A673 (cell line): ENCODE measurements at regions not wholly inside any gene's neighbourhood (a gene's known extent, or its start where the extent isn't known, plus 50 kb on each side); places are given as distances from the start of the nearest gene placed in this dataset.

Experiments used
- BruUV-seq: library from RNA; stranded (reverse); fragments of 400-500 nt; replicated peaks from 2 replicates; lab custom pipeline; 2021; lab: Mats Ljungman, UMichigan
- CTCF ChIA-PET: fragments of 300-600 bp; sonication (Branson Sonifier 250); formaldehyde crosslinking; loops from one replicate; lab custom pipeline; 2022; ENCODE audit warnings: antibody characterized with exemption; lab: Charles Lee
- POLR2A ChIA-PET: fragments of 300-600 bp; sonication (Branson Sonifier 250); formaldehyde crosslinking; loops from one replicate; lab custom pipeline; 2022; ENCODE audit warnings: antibody characterized with exemption; ENCODE audit not compliant: low non-redundant PET; lab: Charles Lee
- DNase-seq: peaks from one replicate; pipeline ENCODE4 v3.0.0-alpha.2; 2015; ENCODE audit warnings: low spot score
- H3K27ac ChIP-seq: fragments of 200-600 bp; sonication (generic); 2 replicates; pipeline ENCODE4 v1.5.1; 2016; ENCODE audit warnings: mixed run types, low read depth, mild to moderate bottlenecking, mixed read lengths, antibody characterized with exemption, low read length; ENCODE audit not compliant: poor library complexity, severe bottlenecking
- H3K27me3 ChIP-seq: fragments of 200-600 bp; sonication (generic); replicated peaks from 2 replicates; pipeline ENCODE4 v1.6.1; 2017; ENCODE audit warnings: mixed run types, low read depth, mild to moderate bottlenecking, mixed read lengths, antibody characterized with exemption, low read length; ENCODE audit not compliant: insufficient read depth, poor library complexity
- H3K36me3 ChIP-seq: fragments of 200-600 bp; sonication (generic); 2 replicates; pipeline ENCODE4 v1.6.1; 2016; ENCODE audit warnings: mixed run types, mild to moderate bottlenecking, mixed read lengths, antibody characterized with exemption, low read length; ENCODE audit not compliant: insufficient read depth, poor library complexity, severe bottlenecking
- H3K4me1 ChIP-seq: fragments of 200-600 bp; sonication (generic); 2 replicates; pipeline ENCODE4 v1.6.1; 2017; ENCODE audit warnings: mixed run types, mild to moderate bottlenecking, mixed read lengths, antibody characterized with exemption, low read length; ENCODE audit not compliant: insufficient read depth, poor library complexity, severe bottlenecking
- H3K4me3 ChIP-seq: fragments of 200-600 bp; sonication (generic); 2 replicates; pipeline ENCODE4 v1.5.1; 2016; ENCODE audit warnings: low read depth, mixed run types, mild to moderate bottlenecking, mixed read lengths, low read length; ENCODE audit not compliant: poor library complexity, severe bottlenecking
- H3K9me3 ChIP-seq: fragments of 200-600 bp; sonication (generic); 2 replicates; pipeline ENCODE4 v1.6.1; 2016; ENCODE audit warnings: mixed run types, low read depth, mild to moderate bottlenecking, mixed read lengths, antibody characterized with exemption, low read length; ENCODE audit not compliant: poor library complexity, severe bottlenecking
- EZH2 ChIP-seq: fragments of 200-600 bp; sonication (generic); IDR thresholded peaks from 2 replicates; pipeline ENCODE4 v1.6.1; 2017; ENCODE audit warnings: borderline replicate concordance, low read depth, mild to moderate bottlenecking, mixed read lengths, antibody characterized with exemption, low read length; ENCODE audit not compliant: poor library complexity, severe bottlenecking
- intact Hi-C: fragments of 100-400 bp; cut with micrococcal nuclease; formaldehyde crosslinking; loops from one replicate; pipeline ENCODE4 v1.10.0; 2022; ENCODE audit not compliant: unreplicated experiment
- TF ChIP-seq, protein P1 (sequence below): fragments of 300-800, 200-600 bp; sonication (generic); conservative IDR thresholded peaks from 2 replicates; pipeline ENCODE4 v1.5.1; 2017; ENCODE audit warnings: low read depth, mild to moderate bottlenecking, antibody characterized with exemption, low read length, moderate library complexity, mixed read lengths

DNA sequence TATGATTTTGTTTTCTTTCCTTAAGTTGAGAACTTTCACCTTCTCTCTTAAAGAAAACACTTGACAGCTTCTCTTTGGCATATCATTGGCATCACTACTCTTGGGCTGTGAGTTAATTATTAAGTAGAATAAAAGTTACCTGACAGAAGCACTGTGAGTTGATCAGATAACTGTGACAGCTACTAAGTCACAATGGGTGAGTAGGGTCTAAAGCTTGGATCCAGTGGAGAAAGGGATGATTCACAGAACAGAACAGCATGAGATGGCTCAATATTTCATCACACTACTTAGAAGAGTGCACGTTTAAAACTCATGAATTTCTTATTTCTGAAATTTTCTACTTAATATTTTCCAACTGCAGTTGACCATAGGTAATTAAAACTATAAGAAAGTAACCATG is 268.5 kb upstream of the NMUR2 start:
- no peak for TF ChIP-seq EZH2
- TF ChIP-seq, protein P1, sequence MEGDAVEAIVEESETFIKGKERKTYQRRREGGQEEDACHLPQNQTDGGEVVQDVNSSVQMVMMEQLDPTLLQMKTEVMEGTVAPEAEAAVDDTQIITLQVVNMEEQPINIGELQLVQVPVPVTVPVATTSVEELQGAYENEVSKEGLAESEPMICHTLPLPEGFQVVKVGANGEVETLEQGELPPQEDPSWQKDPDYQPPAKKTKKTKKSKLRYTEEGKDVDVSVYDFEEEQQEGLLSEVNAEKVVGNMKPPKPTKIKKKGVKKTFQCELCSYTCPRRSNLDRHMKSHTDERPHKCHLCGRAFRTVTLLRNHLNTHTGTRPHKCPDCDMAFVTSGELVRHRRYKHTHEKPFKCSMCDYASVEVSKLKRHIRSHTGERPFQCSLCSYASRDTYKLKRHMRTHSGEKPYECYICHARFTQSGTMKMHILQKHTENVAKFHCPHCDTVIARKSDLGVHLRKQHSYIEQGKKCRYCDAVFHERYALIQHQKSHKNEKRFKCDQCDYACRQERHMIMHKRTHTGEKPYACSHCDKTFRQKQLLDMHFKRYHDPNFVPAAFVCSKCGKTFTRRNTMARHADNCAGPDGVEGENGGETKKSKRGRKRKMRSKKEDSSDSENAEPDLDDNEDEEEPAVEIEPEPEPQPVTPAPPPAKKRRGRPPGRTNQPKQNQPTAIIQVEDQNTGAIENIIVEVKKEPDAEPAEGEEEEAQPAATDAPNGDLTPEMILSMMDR, result no peak
- H3K36me3 ChIP-seq, result no peaks in the 10 kb centered on the region
- ChIA-PET CTCF (no interaction called here), POLR2A (no interaction called here)
- H3K4me3 ChIP-seq, result no peak overlapping the region
- no peak overlapping the region for H3K27ac ChIP-seq
- no TSS peak for BruUV-seq
- H3K27me3 ChIP-seq, result peaks cover 17% of the 10 kb centered on the region
- intact Hi-C loops, result no loop called here
- no peak for DNase-seq
- H3K4me1 ChIP-seq, result no peaks in the 10 kb centered on the region
- H3K9me3 ChIP-seq, result no peaks in the 10 kb centered on the region

GRCh38 chr5:152674403-152674802 is 269.3 kb upstream of the NMUR2 start:
- ChIA-PET POLR2A (no interaction called here), CTCF (no interaction called here)
- TF ChIP-seq, protein P1, result no peak
- Histone ChIP-seq H3K4me3 (no peak overlapping the region), H3K27me3 (peaks cover 17% of the 10 kb centered on the region), H3K36me3 (no peaks in the 10 kb centered on the region), H3K27ac (no peak overlapping the region), H3K9me3 (no peaks in the 10 kb centered on the region), H3K4me1 (no peaks in the 10 kb centered on the region)
- BruUV-seq, result no TSS peak
- intact Hi-C loops, result no loop called here
- no peak for DNase-seq

GRCh38 chr5:152676196-152676595 is 271.1 kb upstream of the NMUR2 start:
- intact Hi-C loops, result no loop called here
- TF ChIP-seq, protein P1, result no peak
- TF ChIP-seq EZH2, result no peak
- H3K27ac ChIP-seq, result no peak overlapping the region
- no peaks in the 10 kb centered on the region for H3K4me1 ChIP-seq
- no peaks in the 10 kb centered on the region for H3K9me3 ChIP-seq
- H3K36me3 ChIP-seq, result no peaks in the 10 kb centered on the region
- no peak for DNase-seq
- POLR2A ChIA-PET, result no interaction called here
- peaks cover 23% of the 10 kb centered on the region for H3K27me3 ChIP-seq
- CTCF ChIA-PET, result no interaction called here
- no TSS peak for BruUV-seq
- H3K4me3 ChIP-seq, result no peak overlapping the region
